ENCODE measurements at regions not wholly inside any gene's neighbourhood (a gene's known extent, or its start where the extent isn't known, plus 50 kb on each side); places are given as distances from the start of the nearest gene placed in this dataset.

DNA sequence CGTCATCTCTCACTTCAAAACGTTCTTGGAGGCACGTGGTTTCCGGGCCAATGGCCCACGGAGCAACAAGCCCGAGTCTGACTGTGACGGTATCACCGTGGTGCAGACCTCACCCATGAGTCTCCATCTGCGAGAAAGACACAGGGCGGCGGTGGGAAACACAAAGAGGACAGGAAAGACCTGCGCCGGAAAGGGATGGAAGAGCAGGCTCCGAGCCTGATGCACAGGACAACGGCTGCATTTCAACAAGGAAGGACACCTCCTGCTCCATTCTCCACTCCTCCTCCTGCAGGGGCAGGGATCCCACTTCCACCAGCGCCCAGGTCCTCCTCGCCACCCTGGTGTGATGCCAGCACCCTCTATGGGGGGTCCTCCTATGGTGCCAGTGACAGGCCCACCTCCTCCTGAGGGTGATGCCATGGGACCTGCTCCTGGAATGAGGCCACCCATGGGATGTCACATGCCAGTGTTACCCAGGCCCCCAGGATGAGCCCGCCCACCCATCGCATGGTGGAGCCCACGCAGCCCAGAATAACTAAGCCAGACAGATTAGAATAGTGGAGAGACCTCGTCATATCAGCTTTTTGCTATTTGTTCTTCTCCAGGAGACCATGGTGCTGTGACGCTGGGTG, 73.0 kb upstream of the PCSK6 start:
- H2BK120ac ChIP-seq (ENCODE audit: low read depth, low read length, poor library complexity, severe bottlenecking), result no peak overlapping the region
- no peak overlapping the region for H4K8ac ChIP-seq (replicated peaks; ENCODE audit: insufficient read length, low read depth, low read length)
- TF ChIP-seq, protein P1, sequence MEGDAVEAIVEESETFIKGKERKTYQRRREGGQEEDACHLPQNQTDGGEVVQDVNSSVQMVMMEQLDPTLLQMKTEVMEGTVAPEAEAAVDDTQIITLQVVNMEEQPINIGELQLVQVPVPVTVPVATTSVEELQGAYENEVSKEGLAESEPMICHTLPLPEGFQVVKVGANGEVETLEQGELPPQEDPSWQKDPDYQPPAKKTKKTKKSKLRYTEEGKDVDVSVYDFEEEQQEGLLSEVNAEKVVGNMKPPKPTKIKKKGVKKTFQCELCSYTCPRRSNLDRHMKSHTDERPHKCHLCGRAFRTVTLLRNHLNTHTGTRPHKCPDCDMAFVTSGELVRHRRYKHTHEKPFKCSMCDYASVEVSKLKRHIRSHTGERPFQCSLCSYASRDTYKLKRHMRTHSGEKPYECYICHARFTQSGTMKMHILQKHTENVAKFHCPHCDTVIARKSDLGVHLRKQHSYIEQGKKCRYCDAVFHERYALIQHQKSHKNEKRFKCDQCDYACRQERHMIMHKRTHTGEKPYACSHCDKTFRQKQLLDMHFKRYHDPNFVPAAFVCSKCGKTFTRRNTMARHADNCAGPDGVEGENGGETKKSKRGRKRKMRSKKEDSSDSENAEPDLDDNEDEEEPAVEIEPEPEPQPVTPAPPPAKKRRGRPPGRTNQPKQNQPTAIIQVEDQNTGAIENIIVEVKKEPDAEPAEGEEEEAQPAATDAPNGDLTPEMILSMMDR (conservative IDR thresholded peaks at IDR 0.05), result no peak
- H3K23me2 ChIP-seq (ENCODE audit: insufficient read length, low read depth, low read length, poor library complexity, severe bottlenecking), result no peaks in the 10 kb centered on the region
- no peak overlapping the region for H3K56ac ChIP-seq (ENCODE audit: insufficient read length, low read depth, low read length)
- no peak overlapping the region for H3K27ac ChIP-seq (ENCODE audit: insufficient read length, low read depth, low read length)
- H3K4me2 ChIP-seq (ENCODE audit: insufficient read depth, insufficient read length, low read length), result no peak overlapping the region
- no CpG with 5 or more reads among the region's 22 CpGs for WGBS (ENCODE audit: extremely low coverage, insufficient read length, low lambda C conversion rate)
- H3K4ac ChIP-seq (ENCODE audit: low read depth, low read length), result no peak overlapping the region
- no peak overlapping the region for H2BK5ac ChIP-seq (ENCODE audit: insufficient read length, low read length)
- no peak overlapping the region for H3K14ac ChIP-seq (ENCODE audit: insufficient read depth, low read length)
- H3K4me1 ChIP-seq (ENCODE audit: insufficient read depth, low read length), result no peaks in the 10 kb centered on the region
- H2BK12ac ChIP-seq (ENCODE audit: insufficient read length, low read depth, low read length), result no peak overlapping the region
- no peak overlapping the region for H3K18ac ChIP-seq (ENCODE audit: insufficient read length, low read depth, low read length)
- H3K4me1 Mint-ChIP-seq, result no peaks in the 10 kb centered on the region
- no peak overlapping the region for H2AK5ac ChIP-seq (ENCODE audit: insufficient read length, low read length)
- no peaks in the 10 kb centered on the region for H3K36me3 Mint-ChIP-seq (ENCODE audit: insufficient read depth in 1 of 3, low read depth in 3 of 3)
- peaks cover 8% of the 10 kb centered on the region for H3K27me3 Mint-ChIP-seq (ENCODE audit: low read depth)
- H4K20me1 ChIP-seq (ENCODE audit: control insufficient read depth, insufficient read depth, insufficient read length), result no peaks in the 10 kb centered on the region
- DNase-seq, result no peak
- H4K5ac ChIP-seq (ENCODE audit: insufficient read length, low read depth, low read length), result no peak overlapping the region
- H4K91ac ChIP-seq (ENCODE audit: insufficient read length, low read depth, low read length), result no peak overlapping the region
- no peak overlapping the region for H3K27ac Mint-ChIP-seq
- H3K9me3 Mint-ChIP-seq, result no peaks in the 10 kb centered on the region
- H3K4me3 Mint-ChIP-seq, result no peak overlapping the region
- H3T11ph ChIP-seq (ENCODE audit: low read length), result no peak overlapping the region
- no peak overlapping the region for H2AFZ ChIP-seq (ENCODE audit: low read length)
- no peaks in the 10 kb centered on the region for H3K27me3 ChIP-seq (ENCODE audit: insufficient read depth, low read length)
- H3K9ac ChIP-seq (ENCODE audit: extremely low read depth, insufficient read length, low read length), result no peak overlapping the region
- H3K9me3 ChIP-seq (ENCODE audit: control insufficient read depth, low read depth, low read length), result no peaks in the 10 kb centered on the region
- no peak overlapping the region for H2BK20ac ChIP-seq (ENCODE audit: low read depth, low read length, poor library complexity, severe bottlenecking)
- no peaks in the 10 kb centered on the region for H3K79me1 ChIP-seq (ENCODE audit: insufficient read depth, low read depth, low read length, poor library complexity, severe bottlenecking)
- H3K79me2 ChIP-seq (ENCODE audit: insufficient read depth, low read length), result no peaks in the 10 kb centered on the region
- no peak overlapping the region for H2BK15ac ChIP-seq (ENCODE audit: low read depth, low read length)
- no peak overlapping the region for H3K23ac ChIP-seq (ENCODE audit: insufficient read length, low read depth, low read length)

Measured in H9 (cell line).